Forelimb muscle (tissue), 1 donor: ENCODE measurements at regions not wholly inside any gene's neighbourhood (a gene's known extent, or its start where the extent isn't known, plus 50 kb on each side); places are given as distances from the start of the nearest gene placed in this dataset.
"Not testable (repeated sequence)": the region's sequence is repeated elsewhere in the genome, so short reads cannot be mapped to it uniquely, and the experiment has no call there.

Experiments
- DNase-seq: peaks from one replicate; pipeline ENCODE4 v3.0.0-alpha.2; 2013; ENCODE audit warnings: low read depth

- DNase-seq, result not testable (repeated sequence)
Observed at GRCh38 chr12:19625551-19625950, 186.3 kb downstream of the AEBP2 start.

- no peak for DNase-seq
Observed at GRCh38 chr12:19627719-19628118, 188.4 kb downstream of the AEBP2 start.

- no peak for DNase-seq
Observed at GRCh38 chr12:19630536-19630935, 191.2 kb downstream of the AEBP2 start.

GRCh38 chr12:19633194-19633593 lies 193.9 kb downstream of the AEBP2 start:
- DNase-seq, result no peak

GRCh38 chr12:19633641-19634040 lies 194.3 kb downstream of the AEBP2 start:
- no peak for DNase-seq

- DNase-seq, result no peak
Observed at GRCh38 chr12:19639781-19640415, 200.6 kb downstream of the AEBP2 start.

DNA sequence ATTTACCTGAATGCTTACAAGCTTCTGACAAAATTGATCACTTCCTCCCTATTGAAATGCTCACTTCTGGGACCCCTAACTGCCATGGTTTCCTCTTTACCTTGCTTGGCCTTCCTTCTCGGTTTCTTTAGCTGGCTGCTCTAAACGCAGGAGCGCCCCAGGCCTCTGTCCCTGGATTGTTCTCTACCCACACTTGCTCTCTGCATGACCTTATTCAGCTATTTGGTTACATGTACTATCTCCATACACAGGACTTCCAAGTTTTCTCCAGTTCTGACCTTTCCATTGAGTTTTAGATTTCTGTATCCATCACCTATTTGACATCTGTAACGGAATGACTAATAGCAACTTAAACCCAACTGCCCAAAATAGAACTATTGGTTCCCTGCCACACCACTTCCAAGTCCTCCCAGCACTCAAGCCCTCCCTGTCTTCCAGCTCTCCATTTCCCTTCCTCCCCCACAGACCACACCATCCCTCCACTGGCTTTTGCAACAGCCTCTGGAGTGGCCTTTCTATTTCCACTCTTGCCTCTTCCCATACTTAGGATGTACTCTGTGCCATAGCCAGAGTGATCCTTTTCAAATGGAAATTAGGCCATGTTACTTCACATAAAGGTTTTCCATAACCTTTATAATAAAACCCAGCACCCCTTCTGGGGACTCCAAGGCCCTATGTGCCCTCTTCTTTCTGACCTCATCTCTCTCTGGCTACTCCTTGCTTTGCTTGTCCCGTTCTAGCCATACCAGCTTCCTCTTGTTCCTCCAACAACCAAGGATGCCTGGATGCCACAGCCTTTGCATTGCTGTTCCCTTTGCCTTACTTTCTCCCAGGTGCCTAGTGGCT lies 202.2 kb downstream of the AEBP2 start:
- DNase-seq, result no peak

- DNase-seq, result no peak
Observed at GRCh38 chr12:19642345-19642744, 203.1 kb downstream of the AEBP2 start.

GRCh38 chr12:19643635-19644034 lies 204.3 kb downstream of the AEBP2 start:
- DNase-seq, result peak; percentile 36

DNA sequence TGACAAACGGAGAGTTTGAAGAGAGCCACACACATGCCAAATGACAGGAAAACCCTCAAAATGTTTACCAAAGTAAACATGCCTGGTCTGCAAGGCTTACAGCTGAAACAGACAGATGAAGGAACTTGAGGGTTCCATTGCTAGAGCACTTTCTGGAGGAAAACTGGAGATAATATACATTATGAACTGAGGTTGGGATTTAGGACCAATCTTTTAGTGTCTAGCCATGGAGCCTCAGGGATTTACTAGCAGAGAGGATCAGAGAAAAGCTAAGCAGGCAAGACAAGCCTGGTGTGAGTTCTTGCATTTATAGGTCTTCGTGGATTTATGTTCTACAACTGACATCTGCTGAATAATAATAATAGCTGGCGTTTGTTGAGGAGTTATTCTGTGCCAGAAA lies 205.3 kb downstream of the AEBP2 start:
- no peak for DNase-seq

GRCh38 chr12:19645823-19646222 lies 206.5 kb downstream of the AEBP2 start:
- no peak for DNase-seq

DNA sequence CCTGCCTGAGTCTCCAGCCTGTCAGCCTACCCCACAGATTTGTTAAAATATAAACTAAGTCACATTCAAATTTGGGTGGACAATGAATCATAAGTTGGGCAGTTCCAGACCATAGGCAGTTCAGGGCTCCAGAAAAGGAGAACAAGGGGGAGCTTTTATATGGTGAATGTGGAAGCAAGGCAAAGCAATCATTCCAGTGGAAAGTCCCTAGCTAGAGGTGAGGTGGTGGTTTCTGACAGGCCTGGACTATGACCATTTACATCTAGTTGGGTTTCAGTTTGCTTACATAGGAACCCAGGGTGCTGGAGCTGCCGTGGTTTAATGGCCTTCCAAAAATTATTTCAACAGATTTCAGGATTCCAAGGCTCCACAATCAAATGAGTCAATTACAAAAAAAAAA lies 207.3 kb downstream of the AEBP2 start:
- DNase-seq, result no peak

GRCh38 chr12:19647806-19648556 lies 208.7 kb downstream of the AEBP2 start:
- no peak for DNase-seq

GRCh38 chr12:19648591-19648990 lies 209.3 kb downstream of the AEBP2 start:
- DNase-seq, result no peak

DNA sequence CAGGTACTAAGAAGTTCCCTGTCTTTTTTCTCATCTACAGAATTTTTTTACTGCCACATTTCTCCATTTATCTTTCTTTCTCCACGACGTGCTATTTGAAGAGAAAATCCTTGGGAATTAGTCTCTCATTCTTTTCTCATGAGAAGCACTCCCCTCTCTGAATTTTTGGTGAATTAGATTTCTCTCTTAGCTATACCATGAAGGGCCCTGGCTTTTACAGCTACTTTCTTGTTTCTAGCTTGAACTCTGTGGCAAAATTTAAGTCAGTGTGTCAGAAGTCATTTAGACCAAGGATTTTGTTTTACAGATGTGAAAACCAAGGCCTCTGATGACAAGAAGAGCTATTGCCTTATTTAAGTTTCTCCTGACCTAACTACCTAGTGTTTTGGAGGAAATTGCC lies 213.1 kb downstream of the AEBP2 start:
- DNase-seq, result no peak

DNA sequence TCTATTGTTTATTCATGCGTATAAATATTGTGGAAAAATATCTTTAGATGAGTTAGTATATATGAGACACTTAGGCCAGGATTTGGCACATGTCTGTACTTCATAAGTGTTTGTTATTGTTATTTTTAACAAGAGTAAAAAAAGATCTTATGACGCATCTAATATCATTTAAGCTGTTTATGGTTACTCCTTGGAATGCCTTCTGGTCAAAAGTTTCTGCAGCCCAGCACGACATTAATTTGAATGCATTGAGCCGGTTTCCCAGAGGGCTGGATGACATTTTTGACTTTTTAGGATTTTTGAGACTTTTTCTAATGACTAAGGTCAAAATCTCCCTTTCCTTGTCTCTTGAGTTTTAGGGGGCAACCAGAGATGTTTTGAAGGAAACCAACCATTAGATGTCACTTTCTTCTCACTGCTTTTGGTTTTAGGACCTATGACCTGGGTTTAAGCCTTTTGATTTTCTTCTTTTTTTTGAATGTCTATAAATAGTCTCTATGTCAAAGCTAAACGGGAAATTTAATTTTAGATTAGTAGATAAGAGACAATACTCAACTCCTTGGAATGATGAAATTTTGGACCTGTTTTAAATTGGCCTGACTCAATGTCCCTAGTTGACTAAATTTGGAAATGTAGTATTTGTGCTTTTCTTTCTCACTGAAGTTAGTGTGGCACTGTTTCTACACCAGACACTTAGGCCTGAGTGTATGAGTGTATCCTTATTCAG lies 215.5 kb downstream of the AEBP2 start:
- DNase-seq, result no peak

DNA sequence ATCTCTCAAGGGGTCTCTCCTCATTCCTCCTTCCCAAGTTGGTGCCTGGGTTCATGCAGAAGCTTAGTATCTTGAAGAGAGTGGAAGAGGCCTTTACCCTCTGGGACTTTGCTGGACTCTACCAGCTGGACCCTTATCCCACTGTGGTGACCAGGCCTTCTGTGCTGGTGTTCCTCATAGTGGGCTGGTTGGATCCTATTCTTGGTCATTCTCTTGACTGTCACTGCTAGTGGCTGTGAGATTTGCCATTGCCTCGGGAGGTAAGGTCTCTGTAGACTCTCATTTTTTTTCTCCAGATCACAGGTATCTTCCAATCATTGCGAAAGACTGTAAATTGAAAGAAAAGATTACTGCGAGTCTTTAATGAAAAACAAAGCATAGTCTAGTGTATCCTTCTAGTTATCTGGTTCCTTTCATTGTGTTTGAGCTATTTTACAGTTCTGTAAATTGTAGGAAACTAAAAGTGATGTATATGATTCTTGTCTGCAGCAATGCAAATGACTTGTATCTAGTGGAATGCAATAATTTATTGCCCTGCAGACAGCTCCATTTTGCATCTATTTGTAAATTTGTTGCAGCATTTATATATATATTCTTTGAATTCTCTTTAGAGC lies 217.9 kb downstream of the AEBP2 start:
- no peak for DNase-seq

- DNase-seq, result no peak
Observed at GRCh38 chr12:19657732-19658130, 218.4 kb downstream of the AEBP2 start.

DNA sequence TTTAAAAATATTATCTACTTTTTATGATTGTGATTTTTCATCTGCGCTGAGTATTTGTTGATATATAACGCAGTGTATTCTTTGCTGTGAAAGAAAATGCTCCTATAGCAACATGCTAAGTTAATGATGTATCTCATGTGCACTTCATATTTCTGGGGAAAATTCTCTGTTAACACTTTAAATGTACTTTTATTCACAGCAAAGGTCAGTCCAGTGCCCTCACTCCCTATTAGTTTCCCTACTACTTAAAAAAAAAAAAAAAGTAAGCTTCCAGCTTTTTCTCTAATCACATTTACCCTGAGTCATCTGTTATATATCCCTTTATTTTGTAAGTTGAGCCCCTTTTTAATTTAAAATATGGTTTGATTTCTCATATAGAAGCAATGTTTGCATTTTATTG lies 219.8 kb downstream of the AEBP2 start:
- no peak for DNase-seq

DNA sequence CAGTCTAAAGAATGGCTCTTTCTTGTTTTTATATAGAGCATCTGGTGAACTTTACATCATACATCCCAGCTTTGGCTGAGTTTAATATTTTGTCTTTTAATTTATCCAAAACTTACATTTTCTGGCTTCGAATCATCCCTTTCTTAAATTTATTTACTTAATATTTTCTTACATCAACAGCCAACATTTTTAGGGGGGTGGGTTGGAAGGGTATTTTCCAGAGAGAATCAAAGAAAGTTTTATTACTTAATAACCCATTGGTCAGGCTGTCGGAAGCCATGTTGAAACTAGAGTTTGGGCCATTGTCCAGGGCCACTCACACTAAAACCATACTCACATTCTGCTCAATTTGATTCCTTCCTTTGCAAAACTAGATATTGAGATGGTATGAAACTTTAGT lies 220.2 kb downstream of the AEBP2 start:
- DNase-seq, result no peak

- no peak for DNase-seq
Observed at GRCh38 chr12:19665121-19665900, 226.0 kb downstream of the AEBP2 start.
